ENCODE measurements at regions not wholly inside any gene's neighbourhood (a gene's known extent, or its start where the extent isn't known, plus 50 kb on each side); places are given as distances from the start of the nearest gene placed in this dataset.

DNA sequence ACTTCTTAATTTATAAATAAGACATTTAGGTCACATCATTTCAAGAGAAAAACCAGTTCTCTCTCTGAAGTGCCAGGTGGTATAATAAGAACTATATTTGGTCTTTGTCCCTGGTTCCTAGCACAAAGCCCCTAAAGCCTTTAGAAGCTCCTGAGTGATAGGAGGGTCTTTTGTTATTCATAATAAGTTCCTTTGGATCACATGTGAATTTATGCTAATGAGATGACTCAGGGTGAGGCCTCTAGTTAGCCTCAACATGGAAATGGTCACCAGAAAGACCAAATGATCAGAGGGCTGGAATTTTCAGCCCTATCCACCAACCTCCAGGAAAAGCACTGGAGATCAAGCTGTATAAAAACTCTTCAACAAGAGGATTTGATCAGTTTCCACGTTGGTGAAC lies 68.1 kb upstream of the BLTP1 start:
- TF ChIP-seq, protein P1, sequence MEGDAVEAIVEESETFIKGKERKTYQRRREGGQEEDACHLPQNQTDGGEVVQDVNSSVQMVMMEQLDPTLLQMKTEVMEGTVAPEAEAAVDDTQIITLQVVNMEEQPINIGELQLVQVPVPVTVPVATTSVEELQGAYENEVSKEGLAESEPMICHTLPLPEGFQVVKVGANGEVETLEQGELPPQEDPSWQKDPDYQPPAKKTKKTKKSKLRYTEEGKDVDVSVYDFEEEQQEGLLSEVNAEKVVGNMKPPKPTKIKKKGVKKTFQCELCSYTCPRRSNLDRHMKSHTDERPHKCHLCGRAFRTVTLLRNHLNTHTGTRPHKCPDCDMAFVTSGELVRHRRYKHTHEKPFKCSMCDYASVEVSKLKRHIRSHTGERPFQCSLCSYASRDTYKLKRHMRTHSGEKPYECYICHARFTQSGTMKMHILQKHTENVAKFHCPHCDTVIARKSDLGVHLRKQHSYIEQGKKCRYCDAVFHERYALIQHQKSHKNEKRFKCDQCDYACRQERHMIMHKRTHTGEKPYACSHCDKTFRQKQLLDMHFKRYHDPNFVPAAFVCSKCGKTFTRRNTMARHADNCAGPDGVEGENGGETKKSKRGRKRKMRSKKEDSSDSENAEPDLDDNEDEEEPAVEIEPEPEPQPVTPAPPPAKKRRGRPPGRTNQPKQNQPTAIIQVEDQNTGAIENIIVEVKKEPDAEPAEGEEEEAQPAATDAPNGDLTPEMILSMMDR (IDR thresholded peaks at IDR 0.05): no peak
- TF ChIP-seq POLR2A (IDR thresholded peaks at IDR 0.05): no peak

Measured in esophagus squamous epithelium (tissue), 4 donors.